ENCODE measurements at regions not wholly inside any gene's neighbourhood (a gene's known extent, or its start where the extent isn't known, plus 50 kb on each side); places are given as distances from the start of the nearest gene placed in this dataset.

DNA sequence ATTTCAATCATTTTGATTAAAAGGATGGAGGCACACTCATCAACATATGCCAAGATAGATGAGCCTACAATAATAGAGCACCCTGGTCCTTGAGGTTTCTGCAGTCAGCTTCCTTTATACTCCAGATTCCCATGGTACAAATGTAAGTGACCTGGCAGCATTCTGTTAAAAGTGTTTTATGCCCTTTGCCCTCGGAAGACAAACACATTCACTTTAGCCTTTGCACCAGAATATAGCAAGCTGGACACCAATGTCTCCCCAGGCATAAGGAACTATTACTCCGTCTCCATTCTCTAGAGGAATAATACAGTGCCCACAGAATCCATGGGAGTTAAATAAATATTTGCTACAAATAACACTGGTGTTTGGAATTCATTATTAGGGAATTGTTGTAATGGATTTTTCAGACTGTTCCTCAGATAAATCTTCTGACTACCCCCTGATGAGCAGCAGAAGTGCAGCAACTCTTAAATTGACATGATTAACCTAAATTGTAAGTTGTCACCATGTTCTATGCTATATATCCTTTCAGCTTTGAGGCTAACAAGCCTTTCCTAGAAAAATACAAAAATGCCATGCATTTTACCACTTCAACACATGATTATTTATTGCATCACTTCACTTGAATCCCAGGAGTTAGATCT, 340.2 kb downstream of the TBC1D32 start:
- POLR2A ChIA-PET, result no interaction called here
- DNase-seq (ENCODE audit: extremely low spot score), result no peak
- CTCF ChIA-PET, result interaction anchor here (1.0 to 1.5 kb wide), 2 partner anchors 10 to 12 kb away, joined by 3 to 4 read pairs; no protein-coding TSS in a partner anchor
- no peak for TF ChIP-seq CTCF (IDR thresholded peaks at IDR 0.05; ENCODE audit: control extremely low read depth, extremely low read depth, low read depth, missing control alignments)

DNA sequence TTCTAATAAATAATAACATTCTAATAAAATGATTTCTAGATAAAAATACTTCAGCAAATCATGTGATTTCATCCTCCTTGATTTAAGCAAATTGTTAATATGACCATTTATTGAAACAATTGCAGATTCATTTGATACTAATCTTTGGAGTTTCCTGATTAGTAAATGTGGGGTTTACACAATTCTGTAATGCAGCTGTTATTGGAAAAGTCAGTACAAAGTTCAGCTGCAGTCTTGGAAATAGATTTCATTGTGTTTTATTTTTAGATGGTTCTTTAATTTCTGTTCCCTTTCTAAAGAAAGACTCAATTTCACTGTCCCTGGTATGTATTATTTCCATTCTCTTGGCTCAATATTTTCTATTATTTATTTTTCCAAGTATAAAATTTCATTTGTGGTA, 342.0 kb downstream of the TBC1D32 start:
- TF ChIP-seq CTCF (IDR thresholded peaks at IDR 0.05; ENCODE audit: control extremely low read depth, extremely low read depth, low read depth, missing control alignments), result no peak
- ChIA-PET CTCF (no interaction called here), POLR2A (no interaction called here)
- DNase-seq (ENCODE audit: extremely low spot score), result no peak

- ChIA-PET CTCF (interaction anchor here (2.2 kb wide), 1 partner anchor 8 kb away, joined by 8 read pairs; no protein-coding TSS in a partner anchor), POLR2A (no interaction called here)
Measured at GRCh38 chr6:120990866-120991265, 343.4 kb downstream of the TBC1D32 start.

DNA sequence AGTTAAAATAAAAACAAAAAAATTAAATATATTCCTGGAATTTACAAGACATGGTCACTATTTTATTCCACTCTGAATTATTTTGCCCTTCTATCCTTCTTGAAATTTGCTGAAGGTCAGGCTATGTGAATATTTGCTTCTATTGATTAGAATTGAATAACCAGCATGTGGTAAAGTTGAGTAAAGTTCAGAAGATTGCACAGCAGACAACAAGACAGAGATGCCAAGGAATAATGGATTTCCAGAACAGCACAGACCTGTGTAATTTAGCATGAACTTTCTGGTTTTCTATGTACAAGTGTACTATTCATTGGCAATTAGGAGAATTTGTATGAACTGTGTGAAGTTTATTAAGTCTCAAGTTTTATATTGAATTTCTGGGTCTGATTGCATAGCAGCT, 352.4 kb downstream of the TBC1D32 start:
- no peak for DNase-seq (ENCODE audit: extremely low spot score)
- CTCF ChIA-PET, result interaction anchor here (1.4 kb wide), 1 partner anchor 13 kb away, joined by 4 read pairs; no protein-coding TSS in a partner anchor
- POLR2A ChIA-PET, result no interaction called here
- TF ChIP-seq CTCF (IDR thresholded peaks at IDR 0.05; ENCODE audit: control extremely low read depth, extremely low read depth, low read depth, missing control alignments), result no peak

More at GRCh38 chr6:120990866-120991265, 343.4 kb downstream of the TBC1D32 start:
- no peak for TF ChIP-seq CTCF (IDR thresholded peaks at IDR 0.05; ENCODE audit: control extremely low read depth, extremely low read depth, low read depth, missing control alignments)
- DNase-seq (ENCODE audit: extremely low spot score), result no peak

- no peak for DNase-seq (ENCODE audit: extremely low spot score)
- no peak for TF ChIP-seq CTCF (IDR thresholded peaks at IDR 0.05; ENCODE audit: control extremely low read depth, extremely low read depth, low read depth, missing control alignments)
- ChIA-PET POLR2A (no interaction called here), CTCF (no interaction called here)
Measured at GRCh38 chr6:120966321-120966720, 368.0 kb downstream of the TBC1D32 start.

DNA sequence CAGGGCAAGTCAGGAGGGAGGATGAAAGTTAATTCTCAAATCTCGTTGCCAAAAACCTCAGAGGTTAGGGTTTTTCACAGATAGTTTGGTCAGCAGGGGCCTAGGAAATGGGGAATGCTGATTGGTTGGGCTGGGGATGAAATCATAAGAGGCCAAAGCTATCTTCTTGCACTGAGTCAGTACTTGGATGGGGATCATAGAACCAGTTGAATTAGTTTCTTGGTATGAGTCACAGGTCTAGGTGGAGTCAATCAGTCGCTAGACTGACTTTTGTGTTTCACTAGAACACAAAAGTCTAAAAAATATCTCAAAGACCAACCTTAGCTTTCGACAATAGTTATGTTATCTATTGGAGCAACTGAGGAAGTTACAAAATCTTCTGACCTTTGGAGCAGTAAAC, 368.5 kb downstream of the TBC1D32 start:
- TF ChIP-seq CTCF (IDR thresholded peaks at IDR 0.05; ENCODE audit: control extremely low read depth, extremely low read depth, low read depth, missing control alignments), result no peak
- ChIA-PET CTCF (no interaction called here), POLR2A (no interaction called here)
- DNase-seq (ENCODE audit: extremely low spot score), result no peak

Data from GM10248 (cell line).